ENCODE measurements at regions not wholly inside any gene's neighbourhood (a gene's known extent, or its start where the extent isn't known, plus 50 kb on each side); places are given as distances from the start of the nearest gene placed in this dataset.

- H3K9me3 Mint-ChIP-seq: peaks cover 3% of the 10 kb centered on the region
- POLR2A ChIA-PET: no interaction called here
- H3K4me1 Mint-ChIP-seq: no peaks in the 10 kb centered on the region
- TF ChIP-seq, protein P1, sequence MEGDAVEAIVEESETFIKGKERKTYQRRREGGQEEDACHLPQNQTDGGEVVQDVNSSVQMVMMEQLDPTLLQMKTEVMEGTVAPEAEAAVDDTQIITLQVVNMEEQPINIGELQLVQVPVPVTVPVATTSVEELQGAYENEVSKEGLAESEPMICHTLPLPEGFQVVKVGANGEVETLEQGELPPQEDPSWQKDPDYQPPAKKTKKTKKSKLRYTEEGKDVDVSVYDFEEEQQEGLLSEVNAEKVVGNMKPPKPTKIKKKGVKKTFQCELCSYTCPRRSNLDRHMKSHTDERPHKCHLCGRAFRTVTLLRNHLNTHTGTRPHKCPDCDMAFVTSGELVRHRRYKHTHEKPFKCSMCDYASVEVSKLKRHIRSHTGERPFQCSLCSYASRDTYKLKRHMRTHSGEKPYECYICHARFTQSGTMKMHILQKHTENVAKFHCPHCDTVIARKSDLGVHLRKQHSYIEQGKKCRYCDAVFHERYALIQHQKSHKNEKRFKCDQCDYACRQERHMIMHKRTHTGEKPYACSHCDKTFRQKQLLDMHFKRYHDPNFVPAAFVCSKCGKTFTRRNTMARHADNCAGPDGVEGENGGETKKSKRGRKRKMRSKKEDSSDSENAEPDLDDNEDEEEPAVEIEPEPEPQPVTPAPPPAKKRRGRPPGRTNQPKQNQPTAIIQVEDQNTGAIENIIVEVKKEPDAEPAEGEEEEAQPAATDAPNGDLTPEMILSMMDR (IDR thresholded peaks at IDR 0.05): no peak
- peaks cover 14% of the 10 kb centered on the region for H3K27me3 Mint-ChIP-seq
- H3K36me3 Mint-ChIP-seq (ENCODE audit: low read depth): no peaks in the 10 kb centered on the region
- intact Hi-C loops (cut with micrococcal nuclease): no loop called here
- CTCF ChIA-PET: no interaction called here
- H3K27ac Mint-ChIP-seq: no peak overlapping the region
- no peak for DNase-seq
- H3K4me3 Mint-ChIP-seq: no peak overlapping the region
- ATAC-seq (ENCODE audit: low read depth): no peak
Observed at GRCh38 chr2:221077251-221077650, 494.9 kb downstream of the EPHA4 start.

GRCh38 chr2:221077799-221078198 lies 494.3 kb downstream of the EPHA4 start:
- H3K27ac Mint-ChIP-seq: no peak overlapping the region
- DNase-seq (no peak), ATAC-seq (ENCODE audit: low read depth) (no peak)
- ChIA-PET CTCF (no interaction called here), POLR2A (no interaction called here)
- no peaks in the 10 kb centered on the region for H3K9me3 Mint-ChIP-seq
- intact Hi-C loops (cut with micrococcal nuclease): no loop called here
- peaks cover 14% of the 10 kb centered on the region for H3K27me3 Mint-ChIP-seq
- H3K4me3 Mint-ChIP-seq: no peak overlapping the region
- no peaks in the 10 kb centered on the region for H3K4me1 Mint-ChIP-seq
- no peaks in the 10 kb centered on the region for H3K36me3 Mint-ChIP-seq (ENCODE audit: low read depth)
- TF ChIP-seq, protein P1 (IDR thresholded peaks at IDR 0.05): no peak

DNA sequence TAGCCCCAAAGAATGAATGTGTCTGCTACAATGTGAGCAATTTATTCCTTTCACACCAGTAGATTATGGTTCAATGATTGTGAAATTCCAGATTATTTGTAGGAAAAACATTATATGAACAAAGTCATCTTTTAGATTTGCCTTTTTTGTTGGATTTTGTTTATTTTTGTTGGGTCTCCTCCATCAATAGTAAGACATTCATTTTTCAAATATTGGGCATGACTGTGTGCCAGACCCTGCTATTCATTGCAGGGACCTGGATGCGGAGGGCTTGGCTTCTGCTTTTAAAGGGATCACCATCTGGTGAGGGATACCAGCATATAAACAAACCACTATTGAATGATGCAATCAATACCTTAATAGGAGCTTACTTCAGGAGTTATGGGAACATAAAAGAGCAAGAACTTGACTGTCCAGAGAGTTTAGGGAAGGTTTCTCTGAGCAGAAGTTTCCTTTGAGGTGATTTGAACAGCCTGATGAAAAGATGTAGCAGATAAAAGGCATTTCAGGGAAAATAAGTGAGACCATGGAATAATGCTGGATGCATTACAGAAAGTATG lies 486.7 kb downstream of the EPHA4 start:
- POLR2A ChIA-PET: no interaction called here

GRCh38 chr2:221085936-221086335 lies 486.2 kb downstream of the EPHA4 start:
- TF ChIP-seq, protein P1 (IDR thresholded peaks at IDR 0.05): no peak
- Mint-ChIP-seq H3K36me3 (ENCODE audit: low read depth) (no peaks in the 10 kb centered on the region), H3K4me1 (no peaks in the 10 kb centered on the region), H3K27me3 (peaks cover 4% of the 10 kb centered on the region), H3K9me3 (no peaks in the 10 kb centered on the region), H3K4me3 (no peak overlapping the region), H3K27ac (no peak overlapping the region)
- no peak for ATAC-seq (ENCODE audit: low read depth)
- ChIA-PET CTCF (no interaction called here), POLR2A (no interaction called here)
- intact Hi-C loops (cut with micrococcal nuclease): no loop called here
- DNase-seq: no peak

More for the DNA sequence above, 486.7 kb downstream of the EPHA4 start:
- Mint-ChIP-seq H3K4me3 (no peak overlapping the region), H3K9me3 (no peaks in the 10 kb centered on the region), H3K4me1 (no peaks in the 10 kb centered on the region), H3K27ac (no peak overlapping the region), H3K36me3 (ENCODE audit: low read depth) (no peaks in the 10 kb centered on the region), H3K27me3 (peaks cover 8% of the 10 kb centered on the region)
- DNase-seq: no peak
- intact Hi-C loops (cut with micrococcal nuclease): no loop called here
- no peak for ATAC-seq (ENCODE audit: low read depth)
- CTCF ChIA-PET: no interaction called here
- TF ChIP-seq, protein P1 (IDR thresholded peaks at IDR 0.05): no peak

GRCh38 chr2:221087779-221088178 lies 484.3 kb downstream of the EPHA4 start:
- ChIA-PET POLR2A (no interaction called here), CTCF (no interaction called here)
- ATAC-seq (ENCODE audit: low read depth) (no peak), DNase-seq (no peak)
- Mint-ChIP-seq H3K4me1 (no peaks in the 10 kb centered on the region), H3K27me3 (peaks cover 1% of the 10 kb centered on the region), H3K36me3 (ENCODE audit: low read depth) (no peaks in the 10 kb centered on the region), H3K9me3 (no peaks in the 10 kb centered on the region), H3K4me3 (no peak overlapping the region), H3K27ac (no peak overlapping the region)
- TF ChIP-seq, protein P1 (IDR thresholded peaks at IDR 0.05): no peak
- intact Hi-C loops (cut with micrococcal nuclease): no loop called here
